ENCODE measurements at regions not wholly inside any gene's neighbourhood (a gene's known extent, or its start where the extent isn't known, plus 50 kb on each side); places are given as distances from the start of the nearest gene placed in this dataset.
"Not testable (repeated sequence)": the region's sequence is repeated elsewhere in the genome, so short reads cannot be mapped to it uniquely, and the experiment has no call there.

GRCh38 chr5:177941386-177941785 is 54.7 kb downstream of the PROP1 start:
- not testable (repeated sequence) for DNase-seq (ENCODE audit: low read depth in 3 of 3)

GRCh38 chr5:177939246-177940171 is 56.5 kb downstream of the PROP1 start:
- not testable (repeated sequence) for DNase-seq (ENCODE audit: low read depth in 3 of 3)

- not testable (repeated sequence) for DNase-seq (ENCODE audit: low read depth in 3 of 3)
Measured at GRCh38 chr5:177938767-177939166, 57.3 kb downstream of the PROP1 start.

GRCh38 chr5:177934233-177934632 is 61.8 kb downstream of the PROP1 start:
- DNase-seq (ENCODE audit: low read depth in 3 of 3): not testable (repeated sequence)

GRCh38 chr5:177930269-177931022 is 65.6 kb downstream of the PROP1 start:
- DNase-seq (ENCODE audit: low read depth in 3 of 3): not testable (repeated sequence)

GRCh38 chr5:177929618-177930017 is 66.4 kb downstream of the PROP1 start:
- not testable (repeated sequence) for DNase-seq (ENCODE audit: low read depth in 3 of 3)

GRCh38 chr5:177927500-177927899 is 68.5 kb downstream of the PROP1 start:
- not testable (repeated sequence) for DNase-seq (ENCODE audit: low read depth in 3 of 3)

- DNase-seq (ENCODE audit: low read depth in 3 of 3): not testable (repeated sequence)
Measured at GRCh38 chr5:177924577-177924976, 71.5 kb downstream of the PROP1 start.

GRCh38 chr5:177923837-177924236 is 72.2 kb downstream of the PROP1 start:
- not testable (repeated sequence) for DNase-seq (ENCODE audit: low read depth in 3 of 3)

- DNase-seq (ENCODE audit: low read depth in 3 of 3): not testable (repeated sequence)
Measured at GRCh38 chr5:177923189-177923588, 72.9 kb downstream of the PROP1 start.

- DNase-seq (ENCODE audit: low read depth in 3 of 3): not testable (repeated sequence)
Measured at GRCh38 chr5:177909261-177909660, 86.8 kb downstream of the PROP1 start.

- not testable (repeated sequence) for DNase-seq (ENCODE audit: low read depth in 3 of 3)
Measured at GRCh38 chr5:177902806-177903205, 93.2 kb downstream of the PROP1 start.

GRCh38 chr5:177900066-177900465 is 96.0 kb downstream of the PROP1 start:
- DNase-seq (ENCODE audit: low read depth in 3 of 3): not testable (repeated sequence)

- DNase-seq (ENCODE audit: low read depth in 3 of 3): not testable (repeated sequence)
Measured at GRCh38 chr5:177894681-177895453, 101.2 kb downstream of the PROP1 start.

GRCh38 chr5:177892357-177892665 is 103.7 kb downstream of the PROP1 start:
- not testable (repeated sequence) for DNase-seq (ENCODE audit: low read depth in 3 of 3)

- DNase-seq (ENCODE audit: low read depth in 3 of 3): peak in 2 of 3 donors; percentile 17
Measured at GRCh38 chr5:177891547-177892356, 104.3 kb downstream of the PROP1 start.

GRCh38 chr5:177883295-177883694 is 100.6 kb upstream of the FAM153A start:
- DNase-seq (ENCODE audit: low read depth in 3 of 3): not testable (repeated sequence)

GRCh38 chr5:177875900-177876238 is 93.2 kb upstream of the FAM153A start:
- not testable (repeated sequence) for DNase-seq (ENCODE audit: low read depth in 3 of 3)

GRCh38 chr5:177875013-177875899 is 92.6 kb upstream of the FAM153A start:
- DNase-seq (ENCODE audit: low read depth in 3 of 3): not testable (repeated sequence)

GRCh38 chr5:177863822-177864446 is 81.2 kb upstream of the FAM153A start:
- not testable (repeated sequence) for DNase-seq (ENCODE audit: low read depth in 3 of 3)

All from stimulated activated CD4-positive, alpha-beta T cell treated with anti-CD3 and anti-CD28 coated beads, TNF-alpha, amount 100 ng/mL, for 48 hours (primary cell).